HEK293 (cell line): ENCODE measurements at regions not wholly inside any gene's neighbourhood (a gene's known extent, or its start where the extent isn't known, plus 50 kb on each side); places are given as distances from the start of the nearest gene placed in this dataset.
A peak's percentile ranks its signal among the peaks of the same experiment; 100 is the strongest.

ENCODE experiments used
- CTCF ChIA-PET: fragments of 350-600 bp; formaldehyde crosslinking; extraction: SDS; loops from one replicate; lab custom pipeline; 2021; ENCODE audit warnings: antibody characterized with exemption; lab: Yijun Ruan, JAX
- POLR2A ChIA-PET: fragments of 300-600 bp; formaldehyde crosslinking; extraction: SDS; loops from one replicate; lab custom pipeline; 2020; ENCODE audit warnings: antibody characterized with exemption, inconsistent platforms; lab: Yijun Ruan, JAX
- H3K27ac ChIP-seq: fragments of 200-500 bp; sonication (Bioruptor generic); 2 replicates; pipeline ENCODE4 v1.5.1; 2014; ENCODE audit warnings: low read depth, low read length, control low read depth, inconsistent platforms; ENCODE audit errors: extremely low read depth
- H3K36me3 ChIP-seq, 2 experiments: fragments of 200-500 bp in 1 of 2; sonication (Bioruptor generic) in 1 of 2; 1 replicate in 1 of 2; 2 replicates in 1 of 2; pipeline ENCODE4 v1.5.1; 2014 to 2017; ENCODE audit warnings: inconsistent platforms in 2 of 2, low read length in 2 of 2; ENCODE audit not compliant: control insufficient read depth in 2 of 2, insufficient read depth in 1 of 2
- H3K4me1 ChIP-seq: fragments of 200-500 bp; sonication (Bioruptor generic); 2 replicates; pipeline ENCODE4 v1.5.1; 2014; ENCODE audit warnings: mild to moderate bottlenecking, low read length, inconsistent platforms; ENCODE audit not compliant: control insufficient read depth, insufficient read depth
- H3K4me3 ChIP-seq: 2 replicates; pipeline ENCODE4 v1.5.1; 2011; ENCODE audit warnings: low read depth, mild to moderate bottlenecking, control low read depth, low read length, moderate library complexity
- H3K9me3 ChIP-seq: fragments of 200-500 bp; sonication (Bioruptor generic); 2 replicates; pipeline ENCODE4 v1.5.1; 2014; ENCODE audit warnings: low read depth, low read length, inconsistent platforms; ENCODE audit not compliant: control insufficient read depth, insufficient read depth
- GLIS1 ChIP-seq: fragments of 450-650 bp; formaldehyde crosslinking; IDR thresholded peaks from 2 replicates; pipeline ENCODE4 v1.5.1; 2016; ENCODE audit warnings: missing biosample characterization, missing genetic modification characterization
- HIC1 ChIP-seq: fragments of 450-650 bp; formaldehyde crosslinking; IDR thresholded peaks from 2 replicates; pipeline ENCODE4 v1.5.1; 2016; ENCODE audit warnings: missing biosample characterization, missing genetic modification characterization
- IKZF3 ChIP-seq: fragments of 450-650 bp; IDR thresholded peaks from 2 replicates; pipeline ENCODE4 v1.5.0; 2018; ENCODE audit warnings: missing biosample characterization, mild to moderate bottlenecking, missing genetic modification characterization, moderate library complexity
- PBX3 ChIP-seq: sonication (generic); formaldehyde crosslinking; IDR thresholded peaks from 2 replicates; pipeline ENCODE4 v1.8.1; 2022; ENCODE audit warnings: mild to moderate bottlenecking, moderate library complexity, missing genetic modification reagents
- SP3 ChIP-seq: fragments of 450-650 bp; formaldehyde crosslinking; IDR thresholded peaks from 2 replicates; pipeline ENCODE4 v1.5.1; 2016; ENCODE audit warnings: missing biosample characterization, missing genetic modification characterization
- WT1 ChIP-seq: fragments of 450-650 bp; formaldehyde crosslinking; IDR thresholded peaks from 2 replicates; pipeline ENCODE4 v1.5.1; 2016; ENCODE audit warnings: missing biosample characterization, missing genetic modification characterization
- YY1 ChIP-seq: fragments of 450-650 bp; formaldehyde crosslinking; IDR thresholded peaks from 2 replicates; pipeline ENCODE4 v1.5.1; 2018; ENCODE audit warnings: missing biosample characterization, missing genetic modification characterization
- ZBTB11 ChIP-seq: fragments of 450-650 bp; formaldehyde crosslinking; conservative IDR thresholded peaks from 2 replicates; pipeline ENCODE4 v1.5.1; 2016; ENCODE audit warnings: low read depth, missing biosample characterization, missing genetic modification characterization
- ZBTB44 ChIP-seq: fragments of 450-650 bp; IDR thresholded peaks from 2 replicates; pipeline ENCODE4 v1.5.1; 2018; ENCODE audit warnings: missing biosample characterization, mild to moderate bottlenecking, missing genetic modification characterization
- ZFP69B ChIP-seq: fragments of 450-650 bp; formaldehyde crosslinking; IDR thresholded peaks from 2 replicates; pipeline ENCODE4 v1.5.1; 2016; ENCODE audit warnings: missing biosample characterization, missing genetic modification characterization
- ZIC2 ChIP-seq: fragments of 450-650 bp; formaldehyde crosslinking; IDR thresholded peaks from 2 replicates; pipeline ENCODE4 v1.5.1; 2016; ENCODE audit warnings: missing biosample characterization, missing genetic modification characterization
- ZNF133 ChIP-seq: fragments of 450-650 bp; formaldehyde crosslinking; IDR thresholded peaks from 2 replicates; pipeline ENCODE4 v1.5.1; 2016; ENCODE audit warnings: missing biosample characterization, missing genetic modification characterization
- ZNF214 ChIP-seq: fragments of 450-650 bp; formaldehyde crosslinking; IDR thresholded peaks from 2 replicates; pipeline ENCODE4 v1.5.1; 2017; ENCODE audit warnings: missing biosample characterization, mild to moderate bottlenecking, missing genetic modification characterization, borderline replicate concordance
- ZNF266 ChIP-seq: fragments of 450-650 bp; formaldehyde crosslinking; IDR thresholded peaks from 2 replicates; pipeline ENCODE4 v1.5.1; 2016; ENCODE audit warnings: missing biosample characterization, missing genetic modification characterization, low read depth
- ZNF362 ChIP-seq: fragments of 450-650 bp; formaldehyde crosslinking; IDR thresholded peaks from 2 replicates; pipeline ENCODE4 v1.5.1; 2016; ENCODE audit warnings: missing biosample characterization, missing genetic modification characterization
- ZNF404 ChIP-seq: fragments of 450-650 bp; formaldehyde crosslinking; IDR thresholded peaks from 2 replicates; pipeline ENCODE4 v1.5.1; 2017; ENCODE audit warnings: missing biosample characterization, missing genetic modification characterization
- ZNF416 ChIP-seq: fragments of 450-650 bp; formaldehyde crosslinking; IDR thresholded peaks from 2 replicates; pipeline ENCODE4 v1.5.1; 2016; ENCODE audit warnings: missing biosample characterization, missing genetic modification characterization
- ZNF529 ChIP-seq: fragments of 450-650 bp; formaldehyde crosslinking; IDR thresholded peaks from 2 replicates; pipeline ENCODE4 v1.5.1; 2017; ENCODE audit warnings: missing genetic modification characterization, missing biosample characterization; ENCODE audit not compliant: insufficient replicate concordance
- ZNF555 ChIP-seq: fragments of 450-650 bp; formaldehyde crosslinking; conservative IDR thresholded peaks from 2 replicates; pipeline ENCODE4 v1.5.1; 2017; ENCODE audit warnings: missing biosample characterization, mild to moderate bottlenecking, missing genetic modification characterization, inconsistent platforms
- ZNF558 ChIP-seq: fragments of 450-650 bp; formaldehyde crosslinking; IDR thresholded peaks from 2 replicates; pipeline ENCODE4 v1.5.1; 2016; ENCODE audit warnings: missing biosample characterization, missing genetic modification characterization
- ZNF580 ChIP-seq: fragments of 450-650 bp; formaldehyde crosslinking; IDR thresholded peaks from 2 replicates; pipeline ENCODE4 v1.5.1; 2016; ENCODE audit warnings: missing biosample characterization, missing genetic modification characterization
- ZNF596 ChIP-seq: fragments of 450-650 bp; IDR thresholded peaks from 2 replicates; pipeline ENCODE4 v1.5.0; 2018; ENCODE audit warnings: missing biosample characterization, mild to moderate bottlenecking, missing genetic modification characterization, moderate library complexity
- ZSCAN16 ChIP-seq: fragments of 450-650 bp; formaldehyde crosslinking; IDR thresholded peaks from 2 replicates; pipeline ENCODE4 v1.5.1; 2016; ENCODE audit warnings: missing biosample characterization, missing genetic modification characterization

- peak; percentile 63; the same call in 1 of the 2 replicates for TF ChIP-seq WT1 (tag by site-specific recombination)
- TF ChIP-seq YY1 (tag by site-specific recombination), result no peak
- peak; percentile 90 for TF ChIP-seq ZNF596 (tag by site-specific recombination)
- no peak for TF ChIP-seq ZNF266
- peak; percentile 65; the same call in 1 of the 2 replicates for TF ChIP-seq PBX3 (CRISPR knock-in tag)
- no peak for TF ChIP-seq ZIC2 (tag by site-specific recombination)
- TF ChIP-seq ZNF214 (tag by site-specific recombination), result peak; percentile 53; the same call in 1 of the 2 replicates
- no peak for TF ChIP-seq ZNF133 (tag by site-specific recombination)
- TF ChIP-seq HIC1 (tag by site-specific recombination), result peak; percentile 89
- TF ChIP-seq ZNF529 (tag by site-specific recombination), result no peak
- 0 out of 2 replicates have a peak, but pooled peaks have one; percentile 79 for TF ChIP-seq IKZF3 (tag by site-specific recombination)
Observed at GRCh38 chr6:27688014-27688586, 215.2 kb upstream of the ZNF184 start (continued).

GRCh38 chr6:27687154-27688013 lies 214.5 kb upstream of the ZNF184 start:
- Histone ChIP-seq H3K27ac (peak overlapping the region; percentile 63), H3K4me3 (peak overlapping the region; percentile 68), H3K4me1 (no peaks in the 10 kb centered on the region), H3K36me3 (no peaks in the 10 kb centered on the region), H3K9me3 (no peaks in the 10 kb centered on the region)
- POLR2A ChIA-PET, result interaction anchor here (0.7 to 1.6 kb wide), 8 partner anchors 9 to 540 kb away, joined by 3 to 11 read pairs (median 4); a partner anchor contains a TSS
- CTCF ChIA-PET, result interaction anchor here (0.5 to 1.8 kb wide), 19 partner anchors 9 to 1762 kb away, joined by 3 to 11 read pairs (median 5); no protein-coding TSS in a partner anchor
- TF ChIP-seq GLIS1 (tag by site-specific recombination) (0 out of 2 replicates have a peak, but pooled peaks have one; percentile 20), SP3 (tag by site-specific recombination) (peak; percentile 26; the same call in 1 of the 2 replicates), ZNF580 (tag by site-specific recombination) (no peak), ZBTB11 (tag by site-specific recombination) (peak; percentile 36), ZSCAN16 (tag by site-specific recombination) (no peak), ZNF555 (no peak), ZFP69B (no peak), ZNF362 (tag by site-specific recombination) (no peak), ZNF558 (tag by site-specific recombination) (no peak), ZNF404 (tag by site-specific recombination) (no peak), ZBTB44 (no peak), ZNF416 (tag by site-specific recombination) (no peak), PBX3 (CRISPR knock-in tag) (peak; percentile 83; the same call in 1 of the 2 replicates)
